ENCODE measurements at regions not wholly inside any gene's neighbourhood (a gene's known extent, or its start where the extent isn't known, plus 50 kb on each side); places are given as distances from the start of the nearest gene placed in this dataset.

DNA sequence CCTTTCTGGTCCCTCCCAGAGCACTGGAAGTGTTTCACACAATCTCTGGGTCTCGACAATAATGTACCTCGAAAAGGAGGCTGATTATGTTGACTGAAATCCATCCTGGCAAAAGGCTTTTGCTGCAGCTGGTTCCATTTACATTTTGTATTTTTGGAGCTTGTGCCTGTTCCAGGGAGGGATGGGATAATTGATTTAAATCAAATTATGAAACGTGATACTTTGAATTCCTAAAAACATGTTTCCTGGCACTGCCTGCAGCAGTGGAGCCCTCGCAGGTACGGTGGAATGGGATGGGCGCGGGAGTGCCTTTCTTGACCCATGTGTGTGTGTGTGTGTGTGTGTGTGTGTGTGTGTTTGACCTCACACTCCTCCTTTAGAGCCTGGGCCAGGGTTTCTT is 455.5 kb upstream of the MEIS1 start:
- no peak overlapping the region for H3K9ac ChIP-seq (ENCODE audit: low read length)
- no peak overlapping the region for H2AFZ ChIP-seq (ENCODE audit: insufficient read depth, low read depth, low read length, poor library complexity, severe bottlenecking)
- H3K4me3 ChIP-seq (ENCODE audit: control extremely low read depth in 1 of 5, extremely low read depth in 1 of 5, insufficient read depth in 1 of 5, low read depth in 2 of 5, low read length in 4 of 5): no peak overlapping the region
- no peaks in the 10 kb centered on the region for H3K79me2 ChIP-seq (ENCODE audit: control insufficient read depth, insufficient read depth, low read length)
- ChIA-PET POLR2A (no interaction called here), CTCF (interaction anchor here (0.7 kb wide), 1 partner anchor 1231 kb away, joined by 3 read pairs; no protein-coding TSS in a partner anchor)
- Mint-ChIP-seq H3K27me3 (peaks cover 3% of the 10 kb centered on the region), H3K4me3 (no peak overlapping the region), H3K27ac (no peak overlapping the region), H3K9me3 (ENCODE audit: insufficient read depth) (peaks cover 1% of the 10 kb centered on the region), H3K4me1 (no peaks in the 10 kb centered on the region)
- no peaks in the 10 kb centered on the region for H4K20me1 ChIP-seq (ENCODE audit: control insufficient read depth, insufficient read depth, low read length, poor library complexity, severe bottlenecking)
- TF ChIP-seq, protein P1, sequence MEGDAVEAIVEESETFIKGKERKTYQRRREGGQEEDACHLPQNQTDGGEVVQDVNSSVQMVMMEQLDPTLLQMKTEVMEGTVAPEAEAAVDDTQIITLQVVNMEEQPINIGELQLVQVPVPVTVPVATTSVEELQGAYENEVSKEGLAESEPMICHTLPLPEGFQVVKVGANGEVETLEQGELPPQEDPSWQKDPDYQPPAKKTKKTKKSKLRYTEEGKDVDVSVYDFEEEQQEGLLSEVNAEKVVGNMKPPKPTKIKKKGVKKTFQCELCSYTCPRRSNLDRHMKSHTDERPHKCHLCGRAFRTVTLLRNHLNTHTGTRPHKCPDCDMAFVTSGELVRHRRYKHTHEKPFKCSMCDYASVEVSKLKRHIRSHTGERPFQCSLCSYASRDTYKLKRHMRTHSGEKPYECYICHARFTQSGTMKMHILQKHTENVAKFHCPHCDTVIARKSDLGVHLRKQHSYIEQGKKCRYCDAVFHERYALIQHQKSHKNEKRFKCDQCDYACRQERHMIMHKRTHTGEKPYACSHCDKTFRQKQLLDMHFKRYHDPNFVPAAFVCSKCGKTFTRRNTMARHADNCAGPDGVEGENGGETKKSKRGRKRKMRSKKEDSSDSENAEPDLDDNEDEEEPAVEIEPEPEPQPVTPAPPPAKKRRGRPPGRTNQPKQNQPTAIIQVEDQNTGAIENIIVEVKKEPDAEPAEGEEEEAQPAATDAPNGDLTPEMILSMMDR (IDR thresholded peaks at IDR 0.05): no peak
- TF ChIP-seq EZH2 (IDR thresholded peaks at IDR 0.05; ENCODE audit: borderline replicate concordance, insufficient read depth, low read depth, low read length, poor library complexity, severe bottlenecking): no peak
- whole genome bisulfite sequencing (ENCODE audit: insufficient coverage): 93% methylated on average over 6 of the region's 7 CpGs
- no peak overlapping the region for H3K27ac ChIP-seq (ENCODE audit: low read length in 2 of 2)
- no peaks in the 10 kb centered on the region for H3K4me1 ChIP-seq (ENCODE audit: control insufficient read depth in 2 of 2, insufficient read depth in 2 of 2, low read length in 2 of 2)
- no peak for ATAC-seq (ENCODE audit: low read depth)
- no peak for DNase-seq
- H3K9me3 ChIP-seq (ENCODE audit: control extremely low read depth in 1 of 3, control insufficient read depth in 2 of 3, insufficient read depth in 1 of 3, low read length in 2 of 3): no peaks in the 10 kb centered on the region
- intact Hi-C loops (cut with micrococcal nuclease): no loop called here
- H3K4me2 ChIP-seq (replicated peaks; ENCODE audit: low read depth, low read length, poor library complexity, severe bottlenecking): no peak overlapping the region
- no peaks in the 10 kb centered on the region for H3K36me3 ChIP-seq (replicated peaks in 1 of 2; ENCODE audit: control extremely low read depth in 1 of 2, control insufficient read depth in 1 of 2, extremely low read depth in 1 of 2, insufficient read depth in 2 of 2, low read length in 1 of 2)
- H3K27me3 ChIP-seq (replicated peaks in 1 of 4; ENCODE audit: control extremely low read depth in 1 of 4, control insufficient read depth in 3 of 4, insufficient read depth in 4 of 4, low read length in 3 of 4): peaks cover 0 to 2% (median 0%) of the 10 kb centered on the region in 4 experiments

GRCh38 chr2:65974067-65974723 is 460.7 kb upstream of the MEIS1 start:
- Histone ChIP-seq H3K4me1 (ENCODE audit: control insufficient read depth in 2 of 2, insufficient read depth in 2 of 2, low read length in 2 of 2) (no peaks in the 10 kb centered on the region), H3K27ac (ENCODE audit: low read length in 2 of 2) (no peak overlapping the region), H3K27me3 (replicated peaks in 1 of 4; ENCODE audit: control extremely low read depth in 1 of 4, control insufficient read depth in 3 of 4, insufficient read depth in 4 of 4, low read length in 3 of 4) (peaks cover 0 to 2% (median 0%) of the 10 kb centered on the region in 4 experiments), H3K9ac (ENCODE audit: low read length) (no peak overlapping the region), H3K9me3 (ENCODE audit: control extremely low read depth in 1 of 3, control insufficient read depth in 2 of 3, insufficient read depth in 1 of 3, low read length in 2 of 3) (no peaks in the 10 kb centered on the region), H4K20me1 (ENCODE audit: control insufficient read depth, insufficient read depth, low read length, poor library complexity, severe bottlenecking) (no peaks in the 10 kb centered on the region), H3K4me2 (replicated peaks; ENCODE audit: low read depth, low read length, poor library complexity, severe bottlenecking) (no peak overlapping the region), H3K4me3 (ENCODE audit: control extremely low read depth in 1 of 5, extremely low read depth in 1 of 5, insufficient read depth in 1 of 5, low read depth in 2 of 5, low read length in 4 of 5) (no peak overlapping the region), H2AFZ (ENCODE audit: insufficient read depth, low read depth, low read length, poor library complexity, severe bottlenecking) (no peak overlapping the region), H3K36me3 (replicated peaks in 1 of 2; ENCODE audit: control extremely low read depth in 1 of 2, control insufficient read depth in 1 of 2, extremely low read depth in 1 of 2, insufficient read depth in 2 of 2, low read length in 1 of 2) (no peaks in the 10 kb centered on the region), H3K79me2 (ENCODE audit: control insufficient read depth, insufficient read depth, low read length) (no peaks in the 10 kb centered on the region)
- Mint-ChIP-seq H3K4me1 (no peaks in the 10 kb centered on the region), H3K27ac (no peak overlapping the region), H3K27me3 (no peaks in the 10 kb centered on the region), H3K4me3 (no peak overlapping the region), H3K9me3 (ENCODE audit: insufficient read depth) (no peaks in the 10 kb centered on the region)
- ChIA-PET POLR2A (no interaction called here), CTCF (no interaction called here)
- TF ChIP-seq, protein P1 (IDR thresholded peaks at IDR 0.05): no peak
- no peak for TF ChIP-seq EZH2 (IDR thresholded peaks at IDR 0.05; ENCODE audit: borderline replicate concordance, insufficient read depth, low read depth, low read length, poor library complexity, severe bottlenecking)
- whole genome bisulfite sequencing (ENCODE audit: insufficient coverage): 100% methylated on average over 2 of the region's 3 CpGs
- intact Hi-C loops (cut with micrococcal nuclease): no loop called here
- ATAC-seq (ENCODE audit: low read depth) (no peak), DNase-seq (no peak)

Measured in B cell (primary cell).